Suprapubic skin (tissue), 4 donors: ENCODE measurements at regions not wholly inside any gene's neighbourhood (a gene's known extent, or its start where the extent isn't known, plus 50 kb on each side); places are given as distances from the start of the nearest gene placed in this dataset.

Experiments
- DNase-seq, 2 donors: peaks; one replicate each; pipeline ENCODE4 v3.0.0-alpha.2; 2019; ENCODE audit warnings: low spot score in 2 of 2
- H3K27ac ChIP-seq: fragments of 200-600 bp; sonication (generic); one replicate; pipeline ENCODE4 v1.5.1; 2019
- H3K27me3 ChIP-seq: fragments of 200-600 bp; sonication (generic); one replicate; pipeline ENCODE4 v1.5.1; 2019
- H3K36me3 ChIP-seq: fragments of 200-600 bp; sonication (generic); one replicate; pipeline ENCODE4 v1.5.1; 2019
- H3K4me1 ChIP-seq: fragments of 200-600 bp; sonication (generic); one replicate; pipeline ENCODE4 v1.5.1; 2019
- H3K4me3 ChIP-seq: fragments of 200-600 bp; sonication (generic); one replicate; pipeline ENCODE4 v1.5.1; 2019; ENCODE audit warnings: mild to moderate bottlenecking
- H3K9me3 ChIP-seq: fragments of 200-600 bp; sonication (generic); one replicate; pipeline ENCODE4 v1.5.1; 2019
- CTCF ChIP-seq, 2 donors: fragments of 200-600 bp in 1 of 2; fragments of 450-650 bp in 1 of 2; sonication (generic) in 1 of 2; IDR thresholded peaks; one replicate each; pipeline ENCODE4 v1.5.1; 2016 to 2019; ENCODE audit warnings: antibody characterized with exemption in 2 of 2, mild to moderate bottlenecking in 1 of 2, moderate library complexity in 1 of 2
- EP300 ChIP-seq: sonication (generic); formaldehyde crosslinking; IDR thresholded peaks from one replicate; pipeline ENCODE4 v1.6.1; 2017; ENCODE audit warnings: antibody characterized with exemption
- POLR2A ChIP-seq, 2 donors: fragments of 450-650 bp; IDR thresholded peaks; one replicate each; pipeline ENCODE4 v1.6.1; 2017; ENCODE audit warnings: antibody characterized with exemption in 2 of 2, mild to moderate bottlenecking in 2 of 2, moderate library complexity in 2 of 2
- POLR2AphosphoS5 ChIP-seq, 3 donors: sonication (generic); formaldehyde crosslinking; IDR thresholded peaks; one replicate each; pipeline ENCODE4 v1.6.1; 2017; ENCODE audit warnings: antibody characterized with exemption in 3 of 3
- WGBS: methylation state at CpG from one replicate; pipeline ENCODE4 v1.1.5; 2018; 5-methylcytosine and 5-hydroxymethylcytosine counted together

- no peaks in the 10 kb centered on the region for H3K27me3 ChIP-seq
- no peak for DNase-seq
- H3K9me3 ChIP-seq, result no peaks in the 10 kb centered on the region
- H3K27ac ChIP-seq, result no peak overlapping the region
- no peak overlapping the region for H3K4me3 ChIP-seq
- TF ChIP-seq EP300 (no peak), POLR2A (IDR thresholded peaks at IDR 0.05) (no peak), CTCF (IDR thresholded peaks at IDR 0.05) (no peak)
- WGBS, result 90% methylated on average over 4 of the region's 4 CpGs
- H3K36me3 ChIP-seq, result no peaks in the 10 kb centered on the region
- H3K4me1 ChIP-seq, result no peaks in the 10 kb centered on the region
These were observed 151.9 kb upstream of the ZNF385D start for GRCh38 chr3:21902956-21903355.

GRCh38 chr3:21909096-21909495 lies 158.1 kb upstream of the ZNF385D start:
- H3K27me3 ChIP-seq, result no peaks in the 10 kb centered on the region
- H3K4me1 ChIP-seq, result no peaks in the 10 kb centered on the region
- no peak overlapping the region for H3K4me3 ChIP-seq
- H3K27ac ChIP-seq, result no peak overlapping the region
- DNase-seq, result no peak
- H3K36me3 ChIP-seq, result no peaks in the 10 kb centered on the region
- no peak for TF ChIP-seq CTCF (IDR thresholded peaks at IDR 0.05)
- no peak for TF ChIP-seq EP300
- no peak for TF ChIP-seq POLR2AphosphoS5 (IDR thresholded peaks at IDR 0.05)
- no peak for TF ChIP-seq POLR2A (IDR thresholded peaks at IDR 0.05)
- 40% methylated on average over 3 of the region's 3 CpGs for WGBS
- no peaks in the 10 kb centered on the region for H3K9me3 ChIP-seq

GRCh38 chr3:21912711-21913110 lies 161.7 kb upstream of the ZNF385D start:
- no peaks in the 10 kb centered on the region for H3K9me3 ChIP-seq
- no peaks in the 10 kb centered on the region for H3K4me1 ChIP-seq
- TF ChIP-seq POLR2A (IDR thresholded peaks at IDR 0.05) (no peak), POLR2AphosphoS5 (IDR thresholded peaks at IDR 0.05) (no peak), CTCF (IDR thresholded peaks at IDR 0.05) (no peak), EP300 (no peak)
- H3K4me3 ChIP-seq, result no peak overlapping the region
- no peak overlapping the region for H3K27ac ChIP-seq
- H3K27me3 ChIP-seq, result no peaks in the 10 kb centered on the region
- no peak for DNase-seq
- H3K36me3 ChIP-seq, result no peaks in the 10 kb centered on the region
- 11% methylated on average over 1 of the region's 1 CpG for WGBS

- TF ChIP-seq EP300 (no peak), CTCF (IDR thresholded peaks at IDR 0.05) (no peak), POLR2A (IDR thresholded peaks at IDR 0.05) (no peak), POLR2AphosphoS5 (IDR thresholded peaks at IDR 0.05) (no peak)
- DNase-seq, result no peak
These were observed 162.8 kb upstream of the ZNF385D start for GRCh38 chr3:21913791-21914190.

GRCh38 chr3:21914451-21914850 lies 163.4 kb upstream of the ZNF385D start:
- Histone ChIP-seq H3K9me3 (no peaks in the 10 kb centered on the region), H3K4me3 (no peak overlapping the region), H3K36me3 (no peaks in the 10 kb centered on the region), H3K4me1 (no peaks in the 10 kb centered on the region), H3K27ac (no peak overlapping the region), H3K27me3 (no peaks in the 10 kb centered on the region)
- 61% methylated on average over 2 of the region's 2 CpGs for WGBS
- TF ChIP-seq EP300 (no peak), CTCF (IDR thresholded peaks at IDR 0.05) (no peak), POLR2AphosphoS5 (IDR thresholded peaks at IDR 0.05) (no peak), POLR2A (IDR thresholded peaks at IDR 0.05) (no peak)
- DNase-seq, result no peak

More at GRCh38 chr3:21913791-21914190, 162.8 kb upstream of the ZNF385D start:
- no peak overlapping the region for H3K4me3 ChIP-seq
- no peaks in the 10 kb centered on the region for H3K36me3 ChIP-seq
- H3K4me1 ChIP-seq, result no peaks in the 10 kb centered on the region
- H3K27me3 ChIP-seq, result no peaks in the 10 kb centered on the region
- H3K27ac ChIP-seq, result no peak overlapping the region
- H3K9me3 ChIP-seq, result no peaks in the 10 kb centered on the region
